ENCODE measurements at regions not wholly inside any gene's neighbourhood (a gene's known extent, or its start where the extent isn't known, plus 50 kb on each side); places are given as distances from the start of the nearest gene placed in this dataset.

DNA sequence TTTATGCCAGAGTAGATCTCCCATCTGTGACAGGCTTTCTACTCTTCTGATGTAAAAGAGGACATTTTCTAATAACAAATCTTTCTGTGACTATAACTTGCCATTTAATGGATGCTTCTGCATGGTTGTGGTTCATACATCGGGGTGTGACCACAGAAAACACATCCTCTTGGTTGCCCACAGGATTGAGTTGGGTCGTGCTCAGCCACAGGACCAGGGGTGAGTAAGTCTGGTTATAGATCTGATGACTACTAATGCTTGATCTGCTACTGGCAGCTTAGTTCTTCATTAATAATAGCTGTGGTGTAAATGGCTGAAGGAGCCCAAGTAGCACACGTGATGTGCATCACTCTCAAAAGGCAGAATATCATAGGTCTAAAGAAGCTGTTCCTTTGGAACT, 328.2 kb downstream of the RWDD3 start:
- intact Hi-C loops (cut with DNase I): no loop called here
- DNase-seq (ENCODE audit: extremely low spot score): no peak
- WGBS: 77% methylated on average over 3 of the region's 3 CpGs
- no peak overlapping the region for H3K4me3 ChIP-seq
- TF ChIP-seq POLR2AphosphoS5 (IDR thresholded peaks at IDR 0.05) (no peak), EP300 (IDR thresholded peaks at IDR 0.05) (no peak), POLR2A (IDR thresholded peaks at IDR 0.05; ENCODE audit: low read depth) (no peak)
- TF ChIP-seq, protein P1, sequence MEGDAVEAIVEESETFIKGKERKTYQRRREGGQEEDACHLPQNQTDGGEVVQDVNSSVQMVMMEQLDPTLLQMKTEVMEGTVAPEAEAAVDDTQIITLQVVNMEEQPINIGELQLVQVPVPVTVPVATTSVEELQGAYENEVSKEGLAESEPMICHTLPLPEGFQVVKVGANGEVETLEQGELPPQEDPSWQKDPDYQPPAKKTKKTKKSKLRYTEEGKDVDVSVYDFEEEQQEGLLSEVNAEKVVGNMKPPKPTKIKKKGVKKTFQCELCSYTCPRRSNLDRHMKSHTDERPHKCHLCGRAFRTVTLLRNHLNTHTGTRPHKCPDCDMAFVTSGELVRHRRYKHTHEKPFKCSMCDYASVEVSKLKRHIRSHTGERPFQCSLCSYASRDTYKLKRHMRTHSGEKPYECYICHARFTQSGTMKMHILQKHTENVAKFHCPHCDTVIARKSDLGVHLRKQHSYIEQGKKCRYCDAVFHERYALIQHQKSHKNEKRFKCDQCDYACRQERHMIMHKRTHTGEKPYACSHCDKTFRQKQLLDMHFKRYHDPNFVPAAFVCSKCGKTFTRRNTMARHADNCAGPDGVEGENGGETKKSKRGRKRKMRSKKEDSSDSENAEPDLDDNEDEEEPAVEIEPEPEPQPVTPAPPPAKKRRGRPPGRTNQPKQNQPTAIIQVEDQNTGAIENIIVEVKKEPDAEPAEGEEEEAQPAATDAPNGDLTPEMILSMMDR (IDR thresholded peaks at IDR 0.05): no peak
- peaks cover 0 to 4% (median 0%) of the 10 kb centered on the region in 4 donors for H3K9me3 ChIP-seq
- no peaks in the 10 kb centered on the region for H3K36me3 ChIP-seq
- no peaks in the 10 kb centered on the region for H3K27me3 ChIP-seq
- H3K27ac ChIP-seq (replicated peaks in 1 of 4): no peak overlapping the region
- no peaks in the 10 kb centered on the region for H3K4me1 ChIP-seq

DNA sequence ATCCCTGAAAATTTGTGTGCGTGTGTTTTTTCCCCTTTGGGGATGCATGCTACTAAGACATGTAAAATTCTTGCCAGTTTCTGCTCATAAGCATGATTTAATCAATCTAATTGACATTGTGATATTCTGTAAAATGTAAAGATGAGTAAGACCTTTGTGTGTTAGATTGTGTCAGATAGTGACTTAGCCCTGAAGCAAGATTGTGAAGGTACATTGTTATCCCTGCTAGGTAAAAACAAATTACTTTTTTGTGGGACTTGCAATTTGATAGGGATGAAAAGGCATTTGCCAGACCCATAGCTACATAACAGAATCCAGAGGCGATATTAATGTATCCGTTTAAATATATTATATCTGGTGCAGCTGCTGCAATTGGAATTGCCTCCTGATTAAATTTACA, 338.0 kb downstream of the RWDD3 start:
- Histone ChIP-seq H3K27me3 (no peaks in the 10 kb centered on the region), H3K36me3 (no peaks in the 10 kb centered on the region), H3K27ac (replicated peaks in 1 of 4) (no peak overlapping the region), H3K4me3 (no peak overlapping the region), H3K9me3 (no peaks in the 10 kb centered on the region), H3K4me1 (no peaks in the 10 kb centered on the region)
- DNase-seq (ENCODE audit: extremely low spot score): no peak
- 87% methylated on average over 3 of the region's 3 CpGs for WGBS
- intact Hi-C loops (cut with DNase I): no loop called here
- no peak for TF ChIP-seq EP300 (IDR thresholded peaks at IDR 0.05)
- no peak for TF ChIP-seq POLR2AphosphoS5 (IDR thresholded peaks at IDR 0.05)
- TF ChIP-seq, protein P1 (IDR thresholded peaks at IDR 0.05): no peak
- TF ChIP-seq POLR2A (IDR thresholded peaks at IDR 0.05; ENCODE audit: low read depth): no peak

DNA sequence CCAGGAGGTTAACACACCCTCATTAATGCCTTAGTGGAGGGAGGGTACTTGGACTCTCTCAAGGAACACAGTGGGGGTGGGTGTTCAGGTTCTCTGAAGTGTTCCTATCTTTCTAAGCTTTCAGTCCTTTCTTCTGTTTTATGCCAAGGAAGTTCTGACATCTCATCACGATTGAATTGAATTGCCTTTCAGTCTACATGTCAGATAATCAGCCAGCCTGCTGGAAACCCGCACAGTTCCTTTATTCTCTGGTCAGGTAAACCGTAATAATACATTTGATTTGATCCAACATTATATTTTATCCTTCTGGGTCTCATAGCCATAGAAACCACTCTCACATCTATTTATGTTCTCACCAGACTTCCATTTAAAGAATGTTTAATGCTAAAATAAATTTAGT, 339.0 kb downstream of the RWDD3 start:
- no peak overlapping the region for H3K4me3 ChIP-seq
- no peak for TF ChIP-seq POLR2AphosphoS5 (IDR thresholded peaks at IDR 0.05)
- TF ChIP-seq POLR2A (IDR thresholded peaks at IDR 0.05; ENCODE audit: low read depth): no peak
- no peak for TF ChIP-seq EP300 (IDR thresholded peaks at IDR 0.05)
- TF ChIP-seq, protein P1 (IDR thresholded peaks at IDR 0.05): no peak
- intact Hi-C loops (cut with DNase I): no loop called here
- no peaks in the 10 kb centered on the region for H3K36me3 ChIP-seq
- no peaks in the 10 kb centered on the region for H3K27me3 ChIP-seq
- H3K4me1 ChIP-seq: no peaks in the 10 kb centered on the region
- no peak for DNase-seq (ENCODE audit: extremely low spot score)
- H3K27ac ChIP-seq (replicated peaks in 1 of 4): no peak overlapping the region
- WGBS: 92% methylated on average over 3 of the region's 3 CpGs
- no peaks in the 10 kb centered on the region for H3K9me3 ChIP-seq

- no peaks in the 10 kb centered on the region for H3K36me3 ChIP-seq
- H3K4me3 ChIP-seq: no peak overlapping the region
- intact Hi-C loops (cut with DNase I): no loop called here
- TF ChIP-seq POLR2A (IDR thresholded peaks at IDR 0.05; ENCODE audit: low read depth) (no peak), EP300 (IDR thresholded peaks at IDR 0.05) (no peak), POLR2AphosphoS5 (IDR thresholded peaks at IDR 0.05) (no peak)
- TF ChIP-seq, protein P1 (IDR thresholded peaks at IDR 0.05): no peak
- DNase-seq (ENCODE audit: extremely low spot score): no peak
- WGBS: 96% methylated on average over 3 of the region's 3 CpGs
- H3K9me3 ChIP-seq: no peaks in the 10 kb centered on the region
- no peaks in the 10 kb centered on the region for H3K27me3 ChIP-seq
- no peak overlapping the region for H3K27ac ChIP-seq (replicated peaks in 1 of 4)
- H3K4me1 ChIP-seq: no peaks in the 10 kb centered on the region
These were observed 341.3 kb downstream of the RWDD3 start for GRCh38 chr1:95575291-95575690.

DNA sequence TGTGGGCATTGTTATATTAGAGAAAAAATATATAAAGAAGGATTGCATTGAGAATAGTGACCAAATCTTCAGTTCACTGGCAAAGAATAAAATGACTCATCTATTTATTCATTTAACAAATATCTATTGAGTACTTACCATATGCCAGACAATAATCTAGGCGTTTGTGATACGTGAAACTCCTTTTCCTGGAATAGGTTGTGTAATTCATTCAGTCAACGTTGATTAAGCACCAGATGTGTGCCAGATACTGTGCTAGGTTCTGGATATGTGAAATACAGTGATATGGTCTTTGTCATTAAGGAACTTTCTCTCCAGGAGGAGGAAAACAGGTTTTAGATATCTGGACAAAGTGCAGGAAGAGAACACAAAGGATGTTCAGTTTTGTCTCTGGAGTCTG, 344.5 kb downstream of the RWDD3 start:
- intact Hi-C loops (cut with DNase I): no loop called here

More for the DNA sequence above, 344.5 kb downstream of the RWDD3 start:
- no peak for DNase-seq (ENCODE audit: extremely low spot score)
- Histone ChIP-seq H3K36me3 (no peaks in the 10 kb centered on the region), H3K27ac (replicated peaks in 1 of 4) (no peak overlapping the region), H3K4me3 (no peak overlapping the region), H3K27me3 (no peaks in the 10 kb centered on the region), H3K9me3 (no peaks in the 10 kb centered on the region), H3K4me1 (no peaks in the 10 kb centered on the region)
- WGBS: 48% methylated on average over 3 of the region's 3 CpGs
- TF ChIP-seq, protein P1 (IDR thresholded peaks at IDR 0.05): no peak
- no peak for TF ChIP-seq POLR2AphosphoS5 (IDR thresholded peaks at IDR 0.05)
- TF ChIP-seq EP300 (IDR thresholded peaks at IDR 0.05): no peak
- no peak for TF ChIP-seq POLR2A (IDR thresholded peaks at IDR 0.05; ENCODE audit: low read depth)
